ENCODE measurements at regions not wholly inside any gene's neighbourhood (a gene's known extent, or its start where the extent isn't known, plus 50 kb on each side); places are given as distances from the start of the nearest gene placed in this dataset.

- TF ChIP-seq EZH2 (IDR thresholded peaks at IDR 0.05; ENCODE audit: insufficient read depth, low read length) = no peak
- no peak for TF ChIP-seq CTCF (IDR thresholded peaks at IDR 0.05; ENCODE audit: insufficient read depth, low read depth, low read length)
- H2AFZ ChIP-seq (ENCODE audit: low read depth, low read length) = no peak overlapping the region
- FAIRE-seq (no peak), DNase-seq (ENCODE audit: low read depth) (no peak)
- no peaks in the 10 kb centered on the region for H3K9me3 ChIP-seq (ENCODE audit: insufficient read depth, low read depth, low read length)
- Mint-ChIP-seq H3K27me3 (ENCODE audit: low read depth, unreplicated experiment) (no peaks in the 10 kb centered on the region), H3K4me3 (ENCODE audit: unreplicated experiment) (no peak overlapping the region), H3K9me3 (ENCODE audit: unreplicated experiment) (peaks cover 5% of the 10 kb centered on the region), H3K36me3 (ENCODE audit: low read depth, unreplicated experiment) (no peaks in the 10 kb centered on the region), H3K27ac (ENCODE audit: unreplicated experiment) (peak overlapping the region; percentile 26), H3K4me1 (ENCODE audit: low read depth, unreplicated experiment) (no peaks in the 10 kb centered on the region)
- no peaks in the 10 kb centered on the region for H3K36me3 ChIP-seq (ENCODE audit: insufficient read depth, low read length)
- no peaks in the 10 kb centered on the region for H3K4me1 ChIP-seq (ENCODE audit: insufficient read depth, low read length)
- no peak overlapping the region for H3K4me3 ChIP-seq (ENCODE audit: insufficient read depth, low read depth, low read length)
- H3K27me3 ChIP-seq (ENCODE audit: insufficient read depth, low read length) = no peaks in the 10 kb centered on the region
- no peak overlapping the region for H3K4me2 ChIP-seq (ENCODE audit: low read length)
- H3K9ac ChIP-seq (ENCODE audit: low read length) = no peak overlapping the region
- no peaks in the 10 kb centered on the region for H3K79me2 ChIP-seq (ENCODE audit: insufficient read depth, low read length)
- no peaks in the 10 kb centered on the region for H4K20me1 ChIP-seq (ENCODE audit: insufficient read depth, low read length)
- no peak overlapping the region for H3K27ac ChIP-seq (ENCODE audit: low read depth, low read length)
Observed at GRCh38 chrX:94551831-94552230, 877.8 kb downstream of the FAM133A start.

- Mint-ChIP-seq H3K36me3 (ENCODE audit: low read depth, unreplicated experiment) (no peaks in the 10 kb centered on the region), H3K27ac (ENCODE audit: unreplicated experiment) (no peak overlapping the region), H3K4me1 (ENCODE audit: low read depth, unreplicated experiment) (no peaks in the 10 kb centered on the region), H3K27me3 (ENCODE audit: low read depth, unreplicated experiment) (no peaks in the 10 kb centered on the region), H3K9me3 (ENCODE audit: unreplicated experiment) (no peaks in the 10 kb centered on the region), H3K4me3 (ENCODE audit: unreplicated experiment) (no peak overlapping the region)
- FAIRE-seq (no peak), DNase-seq (ENCODE audit: low read depth) (no peak)
- H3K27ac ChIP-seq (ENCODE audit: low read depth, low read length) = no peak overlapping the region
- no peaks in the 10 kb centered on the region for H3K9me3 ChIP-seq (ENCODE audit: insufficient read depth, low read depth, low read length)
- no peak overlapping the region for H3K4me3 ChIP-seq (ENCODE audit: insufficient read depth, low read depth, low read length)
- H3K79me2 ChIP-seq (ENCODE audit: insufficient read depth, low read length) = no peaks in the 10 kb centered on the region
- no peak overlapping the region for H3K4me2 ChIP-seq (ENCODE audit: low read length)
- TF ChIP-seq CTCF (IDR thresholded peaks at IDR 0.05; ENCODE audit: insufficient read depth, low read depth, low read length) (no peak), EZH2 (IDR thresholded peaks at IDR 0.05; ENCODE audit: insufficient read depth, low read length) (no peak)
- H3K36me3 ChIP-seq (ENCODE audit: insufficient read depth, low read length) = no peaks in the 10 kb centered on the region
- H3K4me1 ChIP-seq (ENCODE audit: insufficient read depth, low read length) = no peaks in the 10 kb centered on the region
- H4K20me1 ChIP-seq (ENCODE audit: insufficient read depth, low read length) = no peaks in the 10 kb centered on the region
- no peak overlapping the region for H3K9ac ChIP-seq (ENCODE audit: low read length)
- no peaks in the 10 kb centered on the region for H3K27me3 ChIP-seq (ENCODE audit: insufficient read depth, low read length)
- H2AFZ ChIP-seq (ENCODE audit: low read depth, low read length) = no peak overlapping the region
Observed at GRCh38 chrX:94560930-94561329, 886.9 kb downstream of the FAM133A start.

- no peaks in the 10 kb centered on the region for H3K9me3 Mint-ChIP-seq (ENCODE audit: unreplicated experiment)
- H3K4me2 ChIP-seq (ENCODE audit: low read length) = no peak overlapping the region
- H3K27me3 Mint-ChIP-seq (ENCODE audit: low read depth, unreplicated experiment) = no peaks in the 10 kb centered on the region
- H4K20me1 ChIP-seq (ENCODE audit: insufficient read depth, low read length) = no peaks in the 10 kb centered on the region
- H3K4me1 Mint-ChIP-seq (ENCODE audit: low read depth, unreplicated experiment) = no peaks in the 10 kb centered on the region
- no peak for FAIRE-seq
- H3K36me3 ChIP-seq (ENCODE audit: insufficient read depth, low read length) = no peaks in the 10 kb centered on the region
- H3K4me3 ChIP-seq (ENCODE audit: insufficient read depth, low read depth, low read length) = no peak overlapping the region
- no peaks in the 10 kb centered on the region for H3K36me3 Mint-ChIP-seq (ENCODE audit: low read depth, unreplicated experiment)
- no peaks in the 10 kb centered on the region for H3K79me2 ChIP-seq (ENCODE audit: insufficient read depth, low read length)
- H3K27ac Mint-ChIP-seq (ENCODE audit: unreplicated experiment) = no peak overlapping the region
- no peak overlapping the region for H3K9ac ChIP-seq (ENCODE audit: low read length)
- H3K4me1 ChIP-seq (ENCODE audit: insufficient read depth, low read length) = no peaks in the 10 kb centered on the region
- H3K9me3 ChIP-seq (ENCODE audit: insufficient read depth, low read depth, low read length) = no peaks in the 10 kb centered on the region
- no peak overlapping the region for H2AFZ ChIP-seq (ENCODE audit: low read depth, low read length)
- no peak overlapping the region for H3K4me3 Mint-ChIP-seq (ENCODE audit: unreplicated experiment)
- DNase-seq (ENCODE audit: low read depth) = no peak
- H3K27me3 ChIP-seq (ENCODE audit: insufficient read depth, low read length) = no peaks in the 10 kb centered on the region
- TF ChIP-seq CTCF (IDR thresholded peaks at IDR 0.05; ENCODE audit: insufficient read depth, low read depth, low read length) (no peak), EZH2 (IDR thresholded peaks at IDR 0.05; ENCODE audit: insufficient read depth, low read length) (no peak)
- H3K27ac ChIP-seq (ENCODE audit: low read depth, low read length) = no peak overlapping the region
Observed at GRCh38 chrX:94576367-94577004, 902.5 kb downstream of the FAM133A start.

Measured in astrocyte (in vitro differentiated cells and primary cell).